ENCODE measurements at regions not wholly inside any gene's neighbourhood (a gene's known extent, or its start where the extent isn't known, plus 50 kb on each side); places are given as distances from the start of the nearest gene placed in this dataset.

DNA sequence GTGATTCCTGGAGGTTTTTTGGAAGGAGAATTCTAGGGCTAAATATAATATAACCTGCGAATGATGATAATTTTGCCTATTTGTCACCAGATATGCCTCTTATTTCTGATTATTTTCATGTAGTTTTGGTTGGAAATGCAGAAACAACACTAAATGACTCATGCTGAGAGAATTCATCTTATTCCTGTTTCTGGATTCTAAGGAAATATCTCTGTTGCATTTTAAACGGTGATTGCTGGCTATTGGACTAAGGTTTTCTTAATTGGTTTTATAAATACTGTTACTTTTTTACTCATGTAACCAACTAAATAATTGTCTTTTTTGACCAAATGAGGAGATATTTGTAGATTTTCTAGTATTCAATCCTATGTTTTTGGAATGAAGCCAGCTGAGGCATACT is 204.9 kb upstream of the NPSR1 start:
- DNase-seq (ENCODE audit: low read depth in 4 of 4, low spot score in 3 of 4): no peak

DNA sequence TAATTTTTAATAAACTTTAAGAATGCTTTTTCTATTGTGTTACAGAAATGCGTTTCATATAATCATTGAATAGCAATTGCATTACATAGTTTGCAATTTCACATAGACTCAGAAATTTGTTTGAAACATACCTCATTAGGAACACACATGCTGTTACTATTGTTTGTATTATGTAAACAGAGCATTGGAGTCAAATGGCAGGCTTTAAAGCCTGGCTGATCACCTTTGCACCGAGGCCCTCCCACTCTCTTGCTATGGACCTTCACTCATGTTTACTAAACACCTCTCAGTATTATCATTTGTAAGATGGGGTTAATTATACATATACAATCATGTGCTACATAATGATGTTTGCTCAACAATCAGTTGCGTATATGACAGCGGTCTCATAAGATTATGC is 203.6 kb upstream of the NPSR1 start:
- DNase-seq (ENCODE audit: low read depth in 4 of 4, low spot score in 3 of 4): no peak

DNA sequence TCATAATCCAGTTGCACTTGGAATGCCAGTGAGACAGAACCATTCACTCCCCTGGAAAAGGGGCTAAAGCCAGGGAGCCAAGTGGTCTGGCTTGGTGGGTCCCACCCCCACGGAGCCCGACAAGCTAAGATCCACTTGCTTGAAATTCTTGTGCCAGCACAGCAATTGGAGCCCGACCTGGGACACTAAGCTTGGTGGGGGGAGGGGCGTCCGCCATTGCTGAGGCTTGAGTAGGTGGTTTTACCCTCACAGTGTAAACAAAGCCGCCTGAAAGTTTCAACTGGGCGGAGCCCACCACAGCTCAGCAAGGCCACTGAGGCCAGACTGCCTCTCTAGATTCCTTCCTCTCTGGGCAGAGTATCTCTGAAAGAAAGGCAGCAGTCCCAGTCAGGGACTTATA is 200.7 kb upstream of the NPSR1 start:
- no peak for DNase-seq (ENCODE audit: low read depth in 4 of 4, low spot score in 3 of 4)

DNA sequence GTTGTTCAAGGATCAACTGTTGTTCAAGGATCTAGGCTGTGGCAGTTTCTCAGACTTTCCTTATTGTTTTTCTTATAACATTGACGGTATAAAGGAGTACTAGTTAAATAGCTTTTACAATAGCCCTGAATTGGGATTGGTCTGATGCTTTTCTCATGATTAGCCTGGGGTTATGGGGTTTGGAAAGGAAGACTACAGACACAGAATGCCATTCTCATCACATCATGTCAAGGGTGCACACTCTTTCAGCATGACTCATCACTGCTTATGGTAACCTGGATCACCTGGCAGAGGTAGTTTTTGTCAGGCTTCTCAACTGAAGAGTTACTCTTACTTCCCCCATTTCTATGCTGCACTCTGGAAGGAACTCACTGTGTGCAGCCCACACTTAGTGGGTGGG is 194.2 kb upstream of the NPSR1 start:
- no peak for DNase-seq (ENCODE audit: low read depth in 4 of 4, low spot score in 3 of 4)

DNA sequence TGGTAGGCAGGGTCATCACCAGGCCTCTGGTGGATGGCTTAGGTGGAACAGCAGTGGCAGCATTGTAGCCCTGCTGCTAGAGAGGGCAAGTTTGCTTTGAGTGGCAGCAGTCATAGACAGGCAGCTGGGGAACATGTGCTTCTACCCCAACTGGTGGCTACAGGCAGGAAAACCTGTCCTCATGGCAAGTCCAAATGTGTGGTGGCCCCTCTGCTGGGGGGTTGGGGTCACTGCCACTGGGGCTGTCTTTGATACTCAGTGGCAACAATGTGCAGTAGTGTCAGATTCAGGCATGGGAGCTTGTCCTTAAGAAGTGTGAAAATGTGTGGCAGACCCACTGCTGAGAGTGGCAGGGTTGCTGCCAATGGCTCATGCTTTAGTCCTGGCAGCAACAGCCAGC is 186.2 kb upstream of the NPSR1 start:
- DNase-seq (ENCODE audit: low read depth in 4 of 4, low spot score in 3 of 4): no peak

DNA sequence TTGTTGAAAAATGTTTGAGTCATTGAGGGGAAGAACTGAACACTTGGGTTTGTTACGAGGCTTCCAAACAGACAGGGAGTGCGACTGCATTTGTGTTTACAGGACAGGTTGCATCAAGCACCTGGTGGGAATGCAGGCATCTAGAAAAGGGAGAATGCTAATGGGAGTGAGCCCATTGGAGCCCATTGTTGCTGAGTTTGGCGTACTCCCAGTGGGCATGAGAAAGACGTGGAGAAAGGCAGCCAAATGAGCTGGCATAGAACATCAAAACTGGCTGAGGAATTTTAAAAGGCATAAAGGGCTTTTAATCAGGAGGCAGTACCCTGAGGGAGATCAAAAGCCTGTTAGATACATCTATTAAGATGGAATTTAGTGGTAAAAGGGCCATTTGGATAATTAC is 171.6 kb upstream of the NPSR1 start:
- no peak for DNase-seq (ENCODE audit: low read depth in 4 of 4, low spot score in 3 of 4)

DNA sequence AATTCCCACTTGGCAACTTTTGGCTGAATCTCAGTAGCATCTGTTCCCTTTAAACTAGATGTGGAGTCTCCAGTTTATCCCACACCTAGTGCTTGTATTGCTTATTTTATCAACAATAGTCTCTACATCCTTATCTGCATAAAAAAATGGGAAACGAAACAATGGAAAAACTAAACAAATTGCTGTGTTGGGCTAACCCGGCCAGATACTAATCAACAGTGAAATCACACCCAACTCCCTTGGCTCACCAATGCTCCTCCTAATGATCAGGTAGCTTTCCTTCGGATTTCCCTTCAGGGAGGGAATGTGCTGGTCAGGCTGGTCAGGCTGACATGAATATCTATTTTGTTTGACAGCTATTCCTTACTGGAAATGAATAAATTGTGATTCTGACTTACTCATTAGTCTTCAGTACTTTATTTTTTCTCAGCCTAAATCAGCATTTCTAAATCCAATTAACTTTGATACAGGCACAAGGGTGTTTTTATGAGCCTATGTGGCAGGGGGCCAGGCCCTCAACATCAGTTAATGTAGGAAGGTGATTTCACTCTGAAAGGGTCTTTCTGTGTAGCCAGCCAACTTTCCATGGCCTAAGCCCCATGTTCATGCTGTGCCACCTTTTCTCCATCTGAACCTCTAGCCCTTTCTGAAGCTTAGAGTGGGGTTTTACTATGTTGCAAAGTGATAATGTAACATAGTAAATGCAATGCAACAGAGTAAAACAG is 170.5 kb upstream of the NPSR1 start:
- no peak for DNase-seq (ENCODE audit: low read depth in 4 of 4, low spot score in 3 of 4)

DNA sequence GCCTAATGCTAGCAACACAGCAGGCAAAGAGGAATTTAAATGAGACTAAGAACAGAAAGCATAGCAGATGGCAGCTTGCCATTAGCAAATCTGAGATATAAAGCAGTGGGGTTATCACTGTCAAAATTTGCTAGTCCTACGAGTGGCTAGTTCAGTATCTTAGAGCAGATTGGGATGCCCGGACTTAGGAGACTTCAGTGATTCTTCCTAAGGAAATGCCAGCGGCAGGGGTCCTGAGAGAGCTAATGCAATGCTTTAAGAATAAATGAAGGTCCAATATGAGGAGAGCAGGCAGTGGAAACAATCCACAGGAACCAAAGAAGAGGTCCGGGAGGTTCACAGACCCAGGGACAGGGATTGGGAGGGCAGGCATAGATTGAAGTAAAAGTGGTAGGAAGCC is 169.3 kb upstream of the NPSR1 start:
- DNase-seq (ENCODE audit: low read depth in 4 of 4, low spot score in 3 of 4): no peak

DNA sequence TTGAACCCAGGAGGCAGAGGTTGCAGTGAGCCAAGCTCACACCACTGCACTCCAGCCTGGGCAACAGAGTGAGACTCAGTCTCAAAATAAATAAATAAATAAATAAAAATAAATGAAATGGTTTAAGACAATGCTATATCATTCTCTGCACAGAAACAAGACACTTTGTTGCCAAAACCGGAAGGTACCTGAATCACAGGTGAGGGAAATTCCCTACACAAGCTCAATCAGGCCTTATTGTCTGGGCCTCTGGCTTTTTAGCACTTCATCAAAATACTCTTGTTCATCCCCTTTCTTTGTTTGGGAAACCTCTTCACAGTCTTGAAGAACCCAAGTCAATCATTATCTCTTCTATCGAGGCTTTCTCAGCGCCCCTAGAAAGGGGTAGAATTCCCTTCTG is 166.1 kb upstream of the NPSR1 start:
- DNase-seq (ENCODE audit: low read depth in 4 of 4, low spot score in 3 of 4): no peak

DNA sequence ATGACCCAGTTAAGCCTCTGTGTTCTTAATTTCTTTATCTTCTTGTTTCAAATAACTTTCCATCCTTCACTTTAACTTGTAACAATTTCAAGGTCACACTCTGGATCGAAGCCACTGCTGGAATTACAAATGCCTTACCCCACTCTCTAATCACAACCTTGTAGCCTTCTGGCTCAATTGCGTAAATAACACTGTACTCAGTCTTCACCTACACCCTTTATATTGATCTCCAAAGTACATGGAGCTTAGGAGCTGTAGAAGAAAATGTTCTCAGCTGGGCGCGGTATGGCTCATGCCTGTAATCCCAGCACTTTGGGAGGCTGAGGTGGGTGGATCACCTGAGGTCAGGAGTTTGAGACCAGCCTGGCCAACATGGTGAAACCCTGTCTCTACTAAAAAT is 164.3 kb upstream of the NPSR1 start:
- no peak for DNase-seq (ENCODE audit: low read depth in 4 of 4, low spot score in 3 of 4)

DNA sequence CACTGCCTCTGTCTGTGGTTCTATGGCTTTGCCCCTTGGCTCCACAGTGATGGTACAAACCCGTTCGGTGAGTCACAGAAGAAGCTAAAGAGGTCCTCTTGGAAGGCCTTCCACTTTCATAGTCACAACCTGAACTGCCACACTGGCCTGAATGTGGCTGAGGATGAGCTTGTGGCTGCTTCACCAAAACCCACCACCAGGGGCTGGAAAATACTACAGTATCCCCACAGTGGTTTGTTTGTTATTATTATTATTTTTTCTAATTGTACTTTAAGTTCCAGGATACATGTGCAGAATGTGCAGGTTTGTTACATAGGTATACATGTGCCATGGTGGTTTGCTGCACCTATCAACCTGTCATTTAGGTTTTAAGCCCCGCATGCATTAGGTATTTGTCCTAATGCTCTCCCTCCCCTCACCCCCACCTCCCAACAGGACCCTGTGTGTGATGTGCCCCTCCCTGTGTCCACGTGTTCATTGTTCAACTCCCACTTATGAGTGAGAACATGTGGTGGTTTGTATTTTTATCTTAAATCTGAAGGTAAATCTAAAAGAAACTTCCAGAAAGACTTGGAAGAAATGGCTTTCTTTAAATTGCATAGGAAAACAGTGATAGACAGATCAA is 160.8 kb upstream of the NPSR1 start:
- no peak for DNase-seq (ENCODE audit: low read depth in 4 of 4, low spot score in 3 of 4)

DNA sequence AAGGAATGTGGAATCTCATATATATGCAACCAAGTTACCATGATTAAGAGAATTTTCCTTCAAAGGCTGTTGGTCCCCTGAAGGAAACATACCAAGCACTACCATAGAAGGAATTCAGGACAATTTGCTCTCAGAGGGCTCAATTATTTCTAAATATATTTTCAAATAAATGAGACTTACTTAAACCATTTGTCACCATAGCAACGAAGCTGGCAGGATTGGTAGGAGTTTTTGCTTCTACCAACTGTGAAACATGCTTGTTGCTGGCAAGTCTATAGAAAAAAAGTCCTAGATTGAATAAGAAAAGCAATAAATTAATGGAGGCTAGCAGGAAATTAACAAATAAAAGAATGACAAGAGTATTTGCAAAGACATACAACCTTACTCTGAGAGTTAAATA is 156.9 kb upstream of the NPSR1 start:
- no peak for DNase-seq (ENCODE audit: low read depth in 4 of 4, low spot score in 3 of 4)

DNA sequence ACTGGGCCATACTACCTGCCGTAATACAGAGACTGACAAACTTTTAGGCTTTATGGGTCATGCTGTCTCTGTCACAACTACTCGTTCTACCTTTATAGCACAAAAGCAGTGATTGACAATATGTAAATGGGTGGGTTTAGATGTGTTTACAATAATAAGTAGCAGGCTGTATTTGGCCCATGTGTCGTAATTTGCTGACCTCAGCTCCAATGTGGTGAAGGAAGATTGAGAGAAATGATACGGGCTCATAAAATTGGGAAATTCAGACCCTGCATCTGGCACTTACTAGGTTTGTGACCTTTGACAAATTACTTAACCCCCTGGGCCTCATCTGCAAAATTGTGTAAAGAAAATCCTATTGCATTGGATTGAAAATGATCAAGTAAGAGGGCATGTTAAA is 150.8 kb upstream of the NPSR1 start:
- DNase-seq (ENCODE audit: low read depth in 4 of 4, low spot score in 3 of 4): no peak

DNA sequence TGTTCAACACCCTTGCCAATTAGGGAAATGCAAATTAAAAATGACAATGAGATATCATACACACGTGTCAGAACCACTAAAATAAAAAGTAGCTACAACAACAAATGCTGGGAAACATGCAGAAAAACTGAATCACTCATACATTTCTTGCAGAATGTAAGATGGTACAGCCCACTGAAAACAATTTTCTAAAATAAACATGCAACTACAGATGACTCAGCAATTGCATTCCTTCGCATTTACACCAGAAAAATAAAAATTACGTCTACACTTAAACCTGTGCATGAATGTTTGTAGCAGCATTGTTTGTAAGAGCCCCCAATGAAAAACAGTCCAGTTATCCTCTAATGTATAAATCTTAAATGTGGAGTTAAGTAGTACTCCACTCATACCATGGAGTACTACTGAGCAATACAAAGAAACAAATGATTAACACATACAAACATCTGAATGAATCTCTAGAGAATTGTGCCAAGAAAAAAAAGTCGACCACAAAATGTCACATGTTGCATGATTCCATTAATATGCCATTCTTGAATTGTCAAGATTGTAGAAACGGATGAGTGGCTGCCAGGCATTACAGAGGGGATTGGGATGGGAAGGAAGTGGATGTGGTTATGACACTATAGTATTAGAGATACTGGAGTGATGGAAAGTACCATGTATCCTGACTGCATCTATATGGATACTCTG is 134.6 kb upstream of the NPSR1 start:
- no peak for DNase-seq (ENCODE audit: low read depth in 4 of 4, low spot score in 3 of 4)

DNA sequence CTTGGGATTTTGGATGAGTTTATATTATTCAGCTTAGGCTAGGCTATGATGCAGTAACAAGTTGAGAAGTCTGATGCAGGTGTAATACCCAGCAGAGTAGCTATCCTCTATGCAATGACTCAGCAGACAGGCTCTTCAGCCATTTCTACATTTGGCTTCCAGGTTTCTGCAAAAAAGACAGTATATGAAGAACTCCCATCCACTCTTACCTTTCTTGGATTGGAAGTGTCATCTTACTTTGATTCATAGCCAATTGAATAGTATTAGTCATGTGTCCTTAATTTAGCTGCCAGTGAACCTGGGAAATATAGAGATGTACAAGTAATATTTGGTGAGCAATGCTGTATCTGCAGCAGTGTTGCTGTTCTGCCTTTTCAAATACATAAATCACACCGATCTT is 127.8 kb upstream of the NPSR1 start:
- no peak for DNase-seq (ENCODE audit: low read depth in 4 of 4, low spot score in 3 of 4)

DNA sequence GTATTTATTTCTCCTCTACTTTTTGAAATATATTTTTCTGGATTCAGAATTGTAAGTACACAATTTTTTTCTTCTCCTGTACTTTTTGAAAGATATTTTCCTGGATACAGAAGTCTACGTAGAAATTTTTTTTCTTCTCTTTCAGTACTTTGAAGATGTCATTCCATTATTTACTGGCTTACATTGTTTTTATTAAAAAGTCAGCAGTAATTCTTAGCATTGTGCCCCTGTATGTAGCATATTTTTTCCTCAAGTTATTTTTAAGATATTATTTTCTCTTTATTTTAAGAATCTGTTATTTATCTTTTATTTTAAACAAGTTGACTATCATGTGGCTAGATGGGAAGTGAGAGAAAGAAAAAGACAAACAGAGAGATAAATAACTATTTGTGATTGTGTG is 119.0 kb upstream of the NPSR1 start:
- no peak for DNase-seq (ENCODE audit: low read depth in 4 of 4, low spot score in 3 of 4)

DNA sequence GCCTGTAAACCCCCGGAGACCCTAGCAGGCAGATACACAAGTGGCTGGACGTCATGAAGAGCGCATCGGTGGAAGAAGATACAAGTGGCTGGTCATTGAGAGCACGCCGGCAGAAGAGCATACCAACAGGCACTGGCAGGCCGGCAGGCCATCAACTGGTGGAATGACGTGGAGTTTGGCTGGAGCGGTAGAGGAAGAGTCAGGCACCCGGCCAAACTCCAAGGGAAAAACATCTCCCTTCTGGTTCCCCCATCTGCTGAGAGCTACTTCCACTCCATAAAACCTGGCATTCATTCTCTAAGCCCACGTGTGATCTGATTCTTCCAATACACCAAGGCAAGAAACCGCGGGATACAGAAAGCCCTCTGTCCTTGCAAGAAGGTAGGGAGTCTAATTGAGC is 113.4 kb upstream of the NPSR1 start:
- no peak for DNase-seq (ENCODE audit: low read depth in 4 of 4, low spot score in 3 of 4)

DNA sequence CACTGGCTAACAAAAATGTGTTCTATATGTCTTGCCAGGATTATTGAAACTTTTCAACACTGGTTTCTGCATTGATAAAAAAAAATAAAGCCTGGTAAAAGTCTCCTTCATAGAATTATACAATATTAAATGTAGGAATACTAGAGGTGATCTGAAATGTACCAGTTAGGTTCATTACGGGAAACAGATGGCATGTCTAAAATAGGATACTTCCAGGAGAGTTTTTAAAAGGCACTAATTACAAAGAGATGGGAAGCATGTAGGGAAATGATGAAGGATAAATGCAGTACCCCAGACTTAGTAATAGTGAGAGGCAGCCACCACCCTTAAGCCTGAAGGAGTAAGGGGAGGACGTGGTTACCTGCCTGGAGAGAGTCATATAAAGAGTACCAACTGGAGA is 107.0 kb upstream of the NPSR1 start:
- no peak for DNase-seq (ENCODE audit: low read depth in 4 of 4, low spot score in 3 of 4)

DNA sequence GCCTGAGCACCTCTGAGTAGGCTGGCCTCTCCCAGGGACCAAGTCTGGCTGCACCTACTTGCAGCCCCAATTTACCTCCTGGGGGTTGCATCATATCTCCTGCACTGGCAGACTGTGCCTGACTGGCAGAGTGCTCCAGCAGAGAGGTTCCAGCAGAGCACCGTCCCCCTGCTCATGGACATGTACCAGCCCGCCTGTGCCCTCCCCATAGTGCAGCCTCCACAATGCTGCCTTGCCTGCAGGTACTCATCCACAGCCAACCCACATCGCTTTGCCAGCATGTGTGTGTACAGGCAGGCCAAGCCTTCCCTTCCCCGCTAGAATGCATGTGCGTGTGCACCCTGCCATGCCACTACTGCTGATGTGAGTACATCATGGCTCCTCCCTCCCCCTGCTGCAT is 105.5 kb upstream of the NPSR1 start:
- no peak for DNase-seq (ENCODE audit: low read depth in 4 of 4, low spot score in 3 of 4)

DNA sequence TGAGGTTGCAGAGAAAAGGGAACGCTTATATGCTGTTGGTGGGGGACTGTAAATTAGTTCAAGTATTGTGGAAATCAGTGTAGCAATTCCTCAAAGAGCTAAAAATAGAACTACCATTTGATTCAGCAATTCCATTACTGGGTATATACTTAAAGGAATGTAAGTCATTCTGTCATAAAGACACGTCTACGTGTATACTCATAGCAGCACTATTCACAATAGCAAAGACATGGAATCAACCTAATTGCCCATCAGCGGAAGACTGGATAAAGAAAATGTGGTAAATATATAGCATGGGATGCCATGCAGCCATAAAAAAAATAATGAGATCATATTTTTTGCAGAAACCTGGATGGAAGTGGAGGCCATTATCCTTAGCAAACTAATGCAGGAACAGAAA is 100.0 kb upstream of the NPSR1 start:
- no peak for DNase-seq (ENCODE audit: low read depth in 4 of 4, low spot score in 3 of 4)

DNA sequence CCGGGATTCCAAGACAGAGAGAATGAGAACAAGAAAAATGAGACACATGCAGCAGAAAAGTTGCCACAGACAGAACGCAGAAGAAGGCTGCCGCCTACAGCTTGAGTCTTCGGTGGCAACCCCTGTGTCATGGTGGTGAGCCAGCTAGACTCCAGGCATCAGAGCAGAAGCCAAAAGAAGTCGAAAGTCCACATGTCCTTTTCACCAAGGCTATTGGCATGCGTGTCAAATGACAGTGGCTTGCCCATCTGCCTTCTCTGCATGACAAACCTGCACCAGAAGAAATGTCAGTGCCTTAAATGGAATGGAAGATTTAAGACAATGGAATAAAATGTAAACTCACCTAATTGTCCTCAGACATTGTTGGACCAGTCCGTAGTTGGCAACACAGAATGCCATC is 93.9 kb upstream of the NPSR1 start:
- no peak for DNase-seq (ENCODE audit: low read depth in 4 of 4, low spot score in 3 of 4)

DNA sequence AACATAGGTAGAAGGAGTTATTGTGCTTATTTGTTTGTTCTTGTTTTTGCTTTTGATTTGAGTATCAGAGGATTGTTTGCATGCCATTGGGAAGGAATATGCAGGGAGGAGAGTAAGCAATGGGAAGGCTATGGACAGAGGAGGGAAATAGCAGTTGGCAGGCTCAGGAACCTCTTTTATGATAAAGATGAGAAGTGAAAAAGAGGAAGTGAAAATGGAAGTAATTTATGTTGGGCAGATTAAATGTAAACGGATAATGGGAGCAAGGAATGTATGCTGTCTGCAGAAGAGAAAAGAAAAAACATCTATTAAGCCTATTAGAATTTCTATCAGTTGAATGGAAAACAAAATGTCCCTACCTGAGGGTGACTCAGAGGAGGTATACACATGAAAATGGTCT is 90.1 kb upstream of the NPSR1 start:
- no peak for DNase-seq (ENCODE audit: low read depth in 4 of 4, low spot score in 3 of 4)

All from right renal pelvis (tissue), 4 donors.